SK-N-SH treated with all-trans-retinoic acid at 6 μM for 48 hours (cell line): ENCODE measurements at regions not wholly inside any gene's neighbourhood (a gene's known extent, or its start where the extent isn't known, plus 50 kb on each side); places are given as distances from the start of the nearest gene placed in this dataset.
"Not testable (repeated sequence)": the region's sequence is repeated elsewhere in the genome, so short reads cannot be mapped to it uniquely, and the experiment has no call there.

Experiments
- ZNF8 ChIP-seq: fragments of 450-650 bp; formaldehyde crosslinking; IDR thresholded peaks from 2 replicates; pipeline ENCODE4 v1.5.0; 2020; ENCODE audit warnings: mild to moderate bottlenecking, moderate library complexity
- TF ChIP-seq, protein P1 (sequence below): fragments of 250-450 bp; sonication (Bioruptor Pico); IDR thresholded peaks from 2 replicates; pipeline ENCODE4 v1.5.0; 2020; ENCODE audit warnings: mild to moderate bottlenecking, moderate library complexity
- TF ChIP-seq, protein P2 (sequence below): fragments of 250-450 bp; sonication (Bioruptor Pico); IDR thresholded peaks from 2 replicates; pipeline ENCODE4 v1.5.1; 2021; ENCODE audit warnings: mild to moderate bottlenecking, moderate library complexity

DNA sequence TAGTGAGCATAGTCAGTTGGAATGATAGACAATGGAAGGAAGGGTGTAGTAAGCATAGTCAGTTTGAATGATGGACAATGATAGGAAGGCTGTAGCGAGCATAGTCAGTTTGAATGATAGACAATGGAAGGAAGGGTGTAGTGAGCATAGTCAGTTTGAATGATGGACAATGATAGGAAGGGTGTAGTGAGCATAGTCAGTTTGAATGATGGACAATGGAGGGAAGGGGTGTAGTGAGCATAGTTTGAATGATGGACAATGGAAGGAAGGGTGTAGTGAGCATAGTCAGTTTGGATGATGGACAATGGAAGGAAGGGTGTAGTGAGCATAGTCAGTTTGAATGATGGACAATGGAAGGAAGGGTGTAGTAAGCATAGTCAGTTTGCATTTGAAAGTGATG lies 755.8 kb upstream of the TPTE start:
- TF ChIP-seq, protein P1, sequence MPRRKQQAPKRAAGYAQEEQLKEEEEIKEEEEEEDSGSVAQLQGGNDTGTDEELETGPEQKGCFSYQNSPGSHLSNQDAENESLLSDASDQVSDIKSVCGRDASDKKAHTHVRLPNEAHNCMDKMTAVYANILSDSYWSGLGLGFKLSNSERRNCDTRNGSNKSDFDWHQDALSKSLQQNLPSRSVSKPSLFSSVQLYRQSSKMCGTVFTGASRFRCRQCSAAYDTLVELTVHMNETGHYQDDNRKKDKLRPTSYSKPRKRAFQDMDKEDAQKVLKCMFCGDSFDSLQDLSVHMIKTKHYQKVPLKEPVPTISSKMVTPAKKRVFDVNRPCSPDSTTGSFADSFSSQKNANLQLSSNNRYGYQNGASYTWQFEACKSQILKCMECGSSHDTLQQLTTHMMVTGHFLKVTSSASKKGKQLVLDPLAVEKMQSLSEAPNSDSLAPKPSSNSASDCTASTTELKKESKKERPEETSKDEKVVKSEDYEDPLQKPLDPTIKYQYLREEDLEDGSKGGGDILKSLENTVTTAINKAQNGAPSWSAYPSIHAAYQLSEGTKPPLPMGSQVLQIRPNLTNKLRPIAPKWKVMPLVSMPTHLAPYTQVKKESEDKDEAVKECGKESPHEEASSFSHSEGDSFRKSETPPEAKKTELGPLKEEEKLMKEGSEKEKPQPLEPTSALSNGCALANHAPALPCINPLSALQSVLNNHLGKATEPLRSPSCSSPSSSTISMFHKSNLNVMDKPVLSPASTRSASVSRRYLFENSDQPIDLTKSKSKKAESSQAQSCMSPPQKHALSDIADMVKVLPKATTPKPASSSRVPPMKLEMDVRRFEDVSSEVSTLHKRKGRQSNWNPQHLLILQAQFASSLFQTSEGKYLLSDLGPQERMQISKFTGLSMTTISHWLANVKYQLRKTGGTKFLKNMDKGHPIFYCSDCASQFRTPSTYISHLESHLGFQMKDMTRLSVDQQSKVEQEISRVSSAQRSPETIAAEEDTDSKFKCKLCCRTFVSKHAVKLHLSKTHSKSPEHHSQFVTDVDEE = not testable (repeated sequence)
- TF ChIP-seq, protein P2, sequence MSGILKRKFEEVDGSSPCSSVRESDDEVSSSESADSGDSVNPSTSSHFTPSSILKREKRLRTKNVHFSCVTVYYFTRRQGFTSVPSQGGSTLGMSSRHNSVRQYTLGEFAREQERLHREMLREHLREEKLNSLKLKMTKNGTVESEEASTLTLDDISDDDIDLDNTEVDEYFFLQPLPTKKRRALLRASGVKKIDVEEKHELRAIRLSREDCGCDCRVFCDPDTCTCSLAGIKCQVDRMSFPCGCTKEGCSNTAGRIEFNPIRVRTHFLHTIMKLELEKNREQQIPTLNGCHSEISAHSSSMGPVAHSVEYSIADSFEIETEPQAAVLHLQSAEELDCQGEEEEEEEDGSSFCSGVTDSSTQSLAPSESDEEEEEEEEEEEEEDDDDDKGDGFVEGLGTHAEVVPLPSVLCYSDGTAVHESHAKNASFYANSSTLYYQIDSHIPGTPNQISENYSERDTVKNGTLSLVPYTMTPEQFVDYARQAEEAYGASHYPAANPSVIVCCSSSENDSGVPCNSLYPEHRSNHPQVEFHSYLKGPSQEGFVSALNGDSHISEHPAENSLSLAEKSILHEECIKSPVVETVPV (CRISPR knock-in tag) = not testable (repeated sequence)
- not testable (repeated sequence) for TF ChIP-seq ZNF8
